ENCODE measurements at regions not wholly inside any gene's neighbourhood (a gene's known extent, or its start where the extent isn't known, plus 50 kb on each side); places are given as distances from the start of the nearest gene placed in this dataset.

DNA sequence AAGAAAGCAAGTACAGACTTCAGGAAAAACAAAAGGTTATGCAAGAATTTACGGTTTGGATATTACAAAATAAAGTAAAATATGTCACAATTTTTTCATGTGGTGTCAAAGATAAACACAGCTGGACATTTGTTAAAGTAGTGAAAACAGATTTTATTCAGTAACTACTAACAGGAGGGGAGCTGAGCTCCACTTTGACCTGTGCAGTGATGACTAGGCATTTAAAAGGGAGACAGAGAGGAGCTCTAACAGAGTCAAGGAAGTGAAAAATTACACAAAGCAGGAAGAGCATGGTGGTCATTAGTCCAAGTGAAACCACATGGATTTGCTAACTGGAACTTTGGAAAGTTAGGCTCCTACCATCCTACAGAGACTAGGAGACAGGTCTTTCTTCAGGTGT is 263.6 kb upstream of the PCSK5 start:
- Histone ChIP-seq H3K23me2 (ENCODE audit: insufficient read length, low read depth, low read length, poor library complexity, severe bottlenecking) (no peaks in the 10 kb centered on the region), H2BK12ac (ENCODE audit: insufficient read length, low read depth, low read length) (no peak overlapping the region), H4K8ac (replicated peaks; ENCODE audit: insufficient read length, low read depth, low read length) (no peak overlapping the region), H3K18ac (ENCODE audit: insufficient read length, low read depth, low read length) (no peak overlapping the region), H3K56ac (ENCODE audit: insufficient read length, low read depth, low read length) (no peak overlapping the region), H3K27me3 (ENCODE audit: insufficient read depth, low read length) (no peaks in the 10 kb centered on the region), H3K9ac (ENCODE audit: extremely low read depth, insufficient read length, low read length) (no peak overlapping the region), H2BK15ac (ENCODE audit: low read depth, low read length) (no peak overlapping the region), H3K23ac (ENCODE audit: insufficient read length, low read depth, low read length) (no peak overlapping the region), H3K27ac (ENCODE audit: insufficient read length, low read depth, low read length) (no peak overlapping the region), H3K79me1 (ENCODE audit: insufficient read depth, low read depth, low read length, poor library complexity, severe bottlenecking) (no peaks in the 10 kb centered on the region), H2AFZ (ENCODE audit: low read length) (no peak overlapping the region), H4K91ac (ENCODE audit: insufficient read length, low read depth, low read length) (no peak overlapping the region), H4K5ac (ENCODE audit: insufficient read length, low read depth, low read length) (no peak overlapping the region), H4K20me1 (ENCODE audit: control insufficient read depth, insufficient read depth, insufficient read length) (no peaks in the 10 kb centered on the region), H2BK120ac (ENCODE audit: low read depth, low read length, poor library complexity, severe bottlenecking) (no peak overlapping the region), H2BK20ac (ENCODE audit: low read depth, low read length, poor library complexity, severe bottlenecking) (no peak overlapping the region), H3K4ac (ENCODE audit: low read depth, low read length) (no peak overlapping the region), H3K4me2 (ENCODE audit: insufficient read depth, insufficient read length, low read length) (no peak overlapping the region), H2AK5ac (ENCODE audit: insufficient read length, low read length) (no peak overlapping the region), H3K79me2 (ENCODE audit: insufficient read depth, low read length) (no peaks in the 10 kb centered on the region), H2BK5ac (ENCODE audit: insufficient read length, low read length) (no peak overlapping the region), H3K14ac (ENCODE audit: insufficient read depth, low read length) (no peak overlapping the region), H3K9me3 (ENCODE audit: control insufficient read depth, low read depth, low read length) (no peaks in the 10 kb centered on the region), H3T11ph (ENCODE audit: low read length) (no peak overlapping the region), H3K4me1 (ENCODE audit: insufficient read depth, low read length) (no peaks in the 10 kb centered on the region)
- TF ChIP-seq, protein P1, sequence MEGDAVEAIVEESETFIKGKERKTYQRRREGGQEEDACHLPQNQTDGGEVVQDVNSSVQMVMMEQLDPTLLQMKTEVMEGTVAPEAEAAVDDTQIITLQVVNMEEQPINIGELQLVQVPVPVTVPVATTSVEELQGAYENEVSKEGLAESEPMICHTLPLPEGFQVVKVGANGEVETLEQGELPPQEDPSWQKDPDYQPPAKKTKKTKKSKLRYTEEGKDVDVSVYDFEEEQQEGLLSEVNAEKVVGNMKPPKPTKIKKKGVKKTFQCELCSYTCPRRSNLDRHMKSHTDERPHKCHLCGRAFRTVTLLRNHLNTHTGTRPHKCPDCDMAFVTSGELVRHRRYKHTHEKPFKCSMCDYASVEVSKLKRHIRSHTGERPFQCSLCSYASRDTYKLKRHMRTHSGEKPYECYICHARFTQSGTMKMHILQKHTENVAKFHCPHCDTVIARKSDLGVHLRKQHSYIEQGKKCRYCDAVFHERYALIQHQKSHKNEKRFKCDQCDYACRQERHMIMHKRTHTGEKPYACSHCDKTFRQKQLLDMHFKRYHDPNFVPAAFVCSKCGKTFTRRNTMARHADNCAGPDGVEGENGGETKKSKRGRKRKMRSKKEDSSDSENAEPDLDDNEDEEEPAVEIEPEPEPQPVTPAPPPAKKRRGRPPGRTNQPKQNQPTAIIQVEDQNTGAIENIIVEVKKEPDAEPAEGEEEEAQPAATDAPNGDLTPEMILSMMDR (conservative IDR thresholded peaks at IDR 0.05): no peak
- Mint-ChIP-seq H3K4me3 (no peak overlapping the region), H3K27ac (0 out of 7 replicates have a peak overlapping the region, but pooled peaks of 1 of the 3 experiments have one; percentile 29), H3K4me1 (peaks cover 0 to 6% of the 10 kb centered on the region in 2 experiments; a peak in 2 of 4 replicates), H3K36me3 (ENCODE audit: insufficient read depth in 1 of 3, low read depth in 3 of 3) (0 out of 7 replicates have a peak, but pooled peaks cover 0 to 4% (median 2%) of the 10 kb centered on the region in 3 experiments), H3K27me3 (ENCODE audit: low read depth) (no peaks in the 10 kb centered on the region; the same call in 1 of the 2 replicates), H3K9me3 (peaks cover 0 to 9% of the 10 kb centered on the region in 2 experiments; a peak in 2 of 5 replicates)
- WGBS (ENCODE audit: extremely low coverage, insufficient read length, low lambda C conversion rate): no CpG with 5 or more reads among the region's 1 CpG
- no peak for DNase-seq

Data from H9 (cell line).